RCC 7860 (cell line): ENCODE measurements at regions not wholly inside any gene's neighbourhood (a gene's known extent, or its start where the extent isn't known, plus 50 kb on each side); places are given as distances from the start of the nearest gene placed in this dataset.
"Not testable (repeated sequence)": the region's sequence is repeated elsewhere in the genome, so short reads cannot be mapped to it uniquely, and the experiment has no call there.

Experiments
- DNase-seq: peaks from one replicate; pipeline ENCODE4 v3.0.0-alpha.2; 2015; ENCODE audit warnings: low spot score
- FAIRE-seq: peaks from 2 replicates; lab custom pipeline; 2012; peaks lifted over from hg19 to GRCh38; lab: Jason Lieb, UNC

DNA sequence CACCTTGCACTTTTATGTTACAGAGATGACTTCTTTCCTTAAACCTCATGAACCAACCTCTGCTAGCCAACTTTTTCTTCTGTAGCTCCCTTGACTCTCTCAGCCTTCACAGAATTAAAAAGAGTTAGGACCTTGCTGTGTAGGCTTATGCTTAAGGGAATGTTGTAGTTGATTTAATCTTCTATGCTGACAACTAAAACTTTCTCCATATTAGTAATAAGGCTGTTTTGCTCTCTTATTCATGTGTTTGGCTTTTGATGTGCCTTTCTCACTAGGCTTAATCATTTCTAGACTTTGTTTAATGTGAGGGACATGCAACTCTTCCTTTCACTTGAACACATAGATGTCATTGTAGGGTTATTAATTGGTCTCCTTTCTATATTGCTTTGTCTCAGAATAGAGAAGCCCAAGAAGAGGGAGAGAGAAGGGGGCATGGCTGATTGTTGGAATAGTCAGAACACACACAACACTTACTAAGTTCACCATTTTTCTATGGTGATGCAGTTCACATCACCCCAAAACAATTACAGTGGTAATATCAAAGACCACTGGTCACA lies 509.5 kb downstream of the UQCRFS1 start:
- DNase-seq (no peak), FAIRE-seq (no peak)

DNA sequence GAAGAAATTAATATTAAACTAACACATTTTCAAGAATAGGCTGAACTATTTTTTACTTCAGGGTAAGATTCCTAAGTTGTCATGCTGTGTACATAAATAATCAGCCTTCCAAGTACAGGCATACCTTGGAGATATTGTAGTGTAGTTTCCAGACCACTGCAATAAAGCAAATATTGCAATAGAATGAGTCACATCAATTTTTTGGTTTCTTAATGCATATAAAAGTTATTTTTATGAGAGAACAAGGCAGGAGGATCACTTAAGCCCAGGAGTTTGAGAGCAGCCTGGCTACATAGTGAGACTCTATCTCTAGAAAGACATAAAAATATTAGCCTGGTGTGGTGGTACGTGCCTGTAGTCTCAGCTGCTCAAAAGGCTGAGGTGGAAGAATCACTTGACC lies 511.5 kb downstream of the UQCRFS1 start:
- DNase-seq (peak; percentile 19), FAIRE-seq (no peak)

DNA sequence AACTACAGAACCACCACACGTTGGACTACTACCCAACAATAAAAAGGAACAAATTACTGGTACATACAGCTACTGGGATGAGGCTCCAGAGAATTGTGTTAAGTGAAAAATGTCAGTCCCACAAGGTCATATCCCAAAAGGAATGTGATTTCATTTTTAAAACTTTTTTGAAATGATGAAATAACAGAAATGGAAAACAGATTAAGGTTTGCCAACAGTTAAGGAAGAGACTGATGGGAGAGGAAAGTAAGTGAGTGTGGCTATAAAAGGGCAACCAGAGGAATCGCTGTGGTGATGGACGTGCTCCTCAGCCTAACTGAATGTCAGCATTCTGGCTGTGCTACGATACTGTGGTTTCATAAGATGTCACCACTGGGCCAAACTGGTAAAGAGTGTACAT lies 512.8 kb downstream of the UQCRFS1 start:
- DNase-seq (no peak), FAIRE-seq (no peak)

DNA sequence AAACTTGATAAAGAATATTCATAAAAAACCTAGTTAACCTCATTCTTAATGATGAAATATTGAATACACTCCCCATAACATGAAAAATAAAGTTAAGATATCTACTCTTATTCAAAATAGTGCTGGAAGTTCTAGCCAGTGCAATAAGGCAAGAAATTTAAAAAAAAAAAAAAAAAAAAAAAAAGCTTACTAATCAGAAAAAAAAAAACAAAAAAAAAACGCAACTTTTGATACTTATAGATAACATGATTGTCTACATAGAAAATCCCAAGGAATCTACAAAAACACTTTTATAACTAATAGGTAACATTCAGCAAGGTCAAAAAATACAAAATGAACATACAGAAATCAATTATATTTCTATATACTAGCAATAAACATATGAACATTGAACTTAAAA lies 515.6 kb downstream of the UQCRFS1 start:
- no peak for DNase-seq
- FAIRE-seq = no peak

DNA sequence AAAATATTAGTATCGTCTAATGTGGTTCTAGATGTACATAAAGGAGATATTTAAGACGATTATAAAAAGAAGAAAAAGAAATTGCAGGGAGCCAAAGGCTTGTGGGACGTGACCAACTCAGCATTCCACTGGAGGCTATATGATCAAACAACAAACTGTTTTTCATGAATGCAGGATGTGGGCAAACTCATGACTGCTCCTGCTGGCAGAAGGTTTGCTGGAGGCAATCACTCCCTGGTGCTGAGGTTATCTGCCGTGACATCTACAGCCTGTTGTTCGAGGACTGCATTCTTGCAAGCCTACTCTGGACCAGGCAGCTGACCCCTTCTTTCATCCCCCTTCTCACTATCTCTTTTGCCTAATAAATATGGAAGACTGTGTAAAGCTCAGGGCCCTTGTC lies 518.1 kb downstream of the UQCRFS1 start:
- DNase-seq = no peak
- no peak for FAIRE-seq

DNA sequence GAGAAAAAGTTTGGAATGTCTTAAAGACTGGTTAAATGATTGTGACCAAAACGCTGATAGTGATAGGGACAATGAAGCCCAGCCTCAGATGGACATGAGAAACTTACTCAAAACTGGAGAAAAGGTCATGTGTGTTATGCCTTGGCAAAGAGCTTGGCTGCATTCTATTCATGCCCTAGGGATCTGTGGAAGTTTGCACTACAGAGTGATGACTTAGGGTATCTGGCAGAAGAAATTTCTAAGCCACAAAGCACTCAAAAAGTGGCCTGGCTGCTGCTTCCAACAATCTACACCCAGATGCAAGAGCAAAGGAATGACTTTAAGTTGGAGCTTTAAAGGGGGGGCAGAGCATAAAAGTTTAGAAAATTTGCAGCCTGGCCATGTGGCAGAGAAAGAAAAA lies 521.3 kb downstream of the UQCRFS1 start:
- no peak for DNase-seq
- FAIRE-seq = no peak

DNA sequence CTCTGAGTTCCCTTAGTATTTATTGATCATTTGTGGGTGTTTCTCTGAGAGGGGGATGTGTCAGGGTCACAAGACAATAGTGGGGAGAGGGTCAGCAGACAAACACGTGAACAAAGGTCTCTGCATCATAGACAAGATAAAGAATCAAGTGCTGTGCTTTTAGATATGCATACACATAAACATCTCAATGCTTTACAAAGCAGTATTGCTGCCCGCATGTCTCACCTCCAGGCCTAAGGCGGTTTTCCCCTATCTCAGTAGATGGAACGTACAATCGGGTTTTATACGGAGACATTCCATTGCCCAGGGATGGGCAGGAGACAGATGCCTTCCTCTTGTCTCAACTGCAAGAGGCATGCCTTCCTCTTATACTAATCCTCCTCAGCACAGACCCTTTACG lies 523.5 kb downstream of the UQCRFS1 start:
- not testable (repeated sequence) for FAIRE-seq

DNA sequence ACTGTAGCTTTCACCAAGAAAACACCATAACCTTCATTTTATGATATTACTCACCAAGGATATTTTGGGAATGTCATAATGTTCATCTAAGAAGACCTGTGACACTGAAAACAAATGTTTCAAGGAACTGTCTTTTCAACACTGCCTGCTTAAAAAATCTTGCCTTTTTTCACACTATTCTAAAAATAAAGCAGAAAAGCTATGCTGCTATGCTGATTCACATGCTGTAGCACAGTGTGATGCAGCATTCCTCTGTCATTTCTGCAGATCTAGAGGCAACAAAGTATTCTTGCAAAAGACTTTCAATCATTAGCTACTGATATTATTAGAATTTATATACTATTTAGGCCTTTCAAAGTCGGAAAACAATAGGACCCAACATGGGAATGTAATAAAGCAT lies 525.7 kb downstream of the UQCRFS1 start:
- DNase-seq (no peak), FAIRE-seq (no peak)

More for the DNA sequence above, 523.5 kb downstream of the UQCRFS1 start:
- not testable (repeated sequence) for DNase-seq

DNA sequence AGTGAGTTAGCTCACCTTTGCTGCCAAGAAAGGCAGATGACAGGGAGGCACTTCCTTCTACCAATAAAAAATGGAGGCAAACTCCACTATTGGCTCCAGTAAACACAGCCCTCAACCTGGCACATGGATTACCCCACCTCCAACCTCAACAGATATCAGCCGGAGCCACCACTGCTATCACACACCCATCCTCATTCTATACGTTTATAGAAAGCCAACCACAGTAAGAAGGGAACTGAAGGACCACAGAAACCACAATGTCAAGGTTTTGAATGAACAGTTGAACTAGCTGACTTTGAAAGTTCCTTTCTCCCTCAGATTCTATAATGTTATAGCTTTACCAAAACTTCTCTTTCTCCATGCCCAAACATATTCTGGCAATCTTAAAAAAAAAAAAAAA lies 526.2 kb downstream of the UQCRFS1 start:
- no peak for DNase-seq
- FAIRE-seq = no peak

DNA sequence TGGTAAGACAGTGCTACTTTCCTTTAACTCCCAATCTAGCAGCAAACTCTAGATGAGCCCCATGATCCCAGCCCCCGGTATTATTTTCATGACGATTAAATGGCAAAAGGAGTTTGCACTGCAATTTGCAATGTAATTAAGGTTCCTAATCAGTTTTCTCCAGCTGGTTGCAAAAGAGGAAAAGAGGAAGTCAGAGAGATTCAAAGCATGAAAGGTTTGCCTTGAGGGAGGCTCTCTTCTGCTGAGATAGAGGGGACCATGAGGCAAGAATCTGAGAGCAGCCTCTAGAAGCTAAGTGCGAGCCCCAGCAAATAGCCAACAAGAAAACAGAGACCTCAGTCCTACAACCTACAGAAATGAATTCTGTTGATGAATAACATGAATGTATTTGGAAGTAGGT lies 527.1 kb downstream of the UQCRFS1 start:
- no peak for FAIRE-seq

DNA sequence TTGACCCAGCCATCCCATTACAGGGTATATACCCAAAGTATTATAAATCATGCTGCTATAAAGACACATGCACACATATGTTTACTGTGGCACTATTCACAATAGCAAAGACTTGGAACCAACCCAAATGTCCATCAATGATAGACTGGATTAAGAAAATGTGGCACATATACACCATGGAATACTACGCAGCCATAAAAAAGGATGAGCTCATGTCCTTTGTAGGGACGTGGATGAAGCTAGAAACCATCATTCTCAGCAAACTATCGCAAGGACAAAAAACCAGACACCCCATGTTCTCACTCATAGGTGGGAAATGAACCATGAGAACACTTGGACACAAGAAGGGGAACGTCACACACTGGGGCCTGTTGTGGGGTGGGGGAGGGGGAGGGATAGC lies 527.9 kb downstream of the UQCRFS1 start:
- FAIRE-seq, DNase-seq: not testable (repeated sequence)

More for the DNA sequence above, 527.1 kb downstream of the UQCRFS1 start:
- no peak for DNase-seq

DNA sequence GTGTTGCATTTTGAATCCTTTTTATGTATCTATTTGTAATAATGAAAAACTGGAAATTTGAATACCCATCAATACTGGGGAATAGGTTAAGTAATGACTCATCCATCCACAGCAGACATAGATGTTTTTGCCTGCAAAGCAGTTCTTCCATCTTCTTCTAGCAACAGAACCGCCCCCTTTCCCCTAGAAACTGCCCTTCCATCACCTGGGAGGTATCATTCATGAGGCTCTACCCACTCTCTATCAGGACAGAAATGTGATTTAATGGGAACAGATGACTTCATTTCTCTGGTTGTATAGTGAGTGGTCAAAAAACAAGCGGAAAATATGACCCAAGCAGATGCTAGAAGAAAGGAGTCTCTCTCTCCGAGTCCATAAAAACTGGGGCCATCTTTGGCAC lies 532.8 kb downstream of the UQCRFS1 start:
- FAIRE-seq (no peak), DNase-seq (no peak)

DNA sequence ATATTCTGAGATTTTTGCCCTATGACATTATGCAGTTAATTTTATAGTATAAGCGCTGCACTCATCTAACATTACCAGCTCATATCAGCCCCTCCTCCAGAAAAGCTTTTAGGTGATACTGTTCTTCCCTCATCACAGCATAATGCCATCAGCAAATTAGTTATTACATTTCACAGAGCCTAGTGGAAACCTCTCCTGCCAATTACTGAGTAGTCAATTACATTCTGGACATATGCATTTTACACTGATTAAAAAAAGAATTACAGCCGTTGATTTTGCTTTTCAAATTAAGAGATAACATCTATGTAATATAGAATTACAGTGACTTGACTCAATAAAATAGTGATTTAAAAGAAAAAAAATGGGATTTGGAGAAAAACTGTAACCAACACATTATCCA lies 542.1 kb downstream of the UQCRFS1 start:
- no peak for DNase-seq
- FAIRE-seq = no peak

DNA sequence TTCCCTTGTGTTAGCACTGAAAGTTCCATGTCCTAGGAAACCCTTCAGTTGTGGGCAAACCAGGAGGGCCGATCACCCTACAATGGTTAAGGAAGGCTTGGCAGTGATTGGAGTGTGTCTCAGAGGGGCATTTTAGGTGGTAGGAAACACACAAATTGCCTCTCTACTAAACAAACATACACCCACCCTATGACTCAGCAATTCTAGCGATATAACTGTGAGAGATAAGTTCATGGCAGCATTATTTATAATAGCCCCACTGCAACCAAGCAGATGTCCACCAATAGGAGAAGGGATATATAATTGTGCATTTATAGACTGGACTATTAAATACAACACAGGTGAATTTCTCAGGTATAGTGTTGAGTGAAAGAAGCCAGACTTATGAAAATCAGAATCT lies 543.1 kb downstream of the UQCRFS1 start:
- no peak for FAIRE-seq
- no peak for DNase-seq

DNA sequence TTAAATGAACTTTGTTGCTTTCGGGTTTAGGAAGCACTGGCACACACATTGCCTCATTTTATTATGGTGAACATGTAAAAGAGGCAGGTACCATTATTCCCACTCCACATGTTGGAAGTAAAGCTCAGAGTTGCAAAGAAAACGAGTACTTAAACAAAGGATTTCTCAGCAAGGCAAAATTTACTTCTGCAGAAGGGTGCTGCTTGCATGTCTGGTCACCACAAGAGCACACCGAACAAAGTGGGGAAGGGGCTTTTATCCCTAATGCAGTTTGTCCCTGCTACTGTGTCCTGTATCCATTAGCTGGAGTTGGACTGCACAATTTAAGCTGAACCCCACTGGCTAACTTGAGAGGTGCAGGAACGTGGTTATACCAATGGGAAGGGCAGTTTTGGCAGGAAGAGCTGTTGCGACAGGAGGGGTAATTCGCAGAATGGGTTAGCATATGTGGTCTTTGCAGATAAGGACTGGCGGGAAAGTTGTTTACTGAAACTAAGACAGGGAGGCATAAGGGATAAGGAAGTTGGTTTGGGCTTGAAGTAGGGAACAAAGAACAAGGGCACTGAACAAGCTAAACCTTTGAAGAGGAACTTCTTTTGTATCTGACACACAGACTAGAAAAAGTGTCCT lies 545.5 kb downstream of the UQCRFS1 start:
- FAIRE-seq = no peak
- DNase-seq = no peak

DNA sequence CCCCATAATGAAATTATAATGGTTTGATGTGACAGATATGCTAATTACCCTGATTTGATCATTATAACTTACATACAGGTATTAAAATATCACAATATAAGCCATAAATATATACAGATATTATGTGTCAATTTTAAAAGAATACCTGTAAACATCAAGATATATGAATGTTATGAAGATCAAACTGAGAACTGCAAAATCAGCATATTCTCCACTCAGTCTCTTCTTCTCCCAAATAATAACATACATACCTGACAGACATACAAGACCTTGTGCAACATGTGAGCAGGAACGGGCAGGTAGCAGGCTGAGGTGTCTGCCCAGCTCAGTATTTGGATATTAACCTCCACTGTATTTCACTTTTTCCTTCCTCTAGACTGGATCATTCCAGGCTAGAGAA lies 547.2 kb downstream of the UQCRFS1 start:
- FAIRE-seq (no peak), DNase-seq (no peak)

DNA sequence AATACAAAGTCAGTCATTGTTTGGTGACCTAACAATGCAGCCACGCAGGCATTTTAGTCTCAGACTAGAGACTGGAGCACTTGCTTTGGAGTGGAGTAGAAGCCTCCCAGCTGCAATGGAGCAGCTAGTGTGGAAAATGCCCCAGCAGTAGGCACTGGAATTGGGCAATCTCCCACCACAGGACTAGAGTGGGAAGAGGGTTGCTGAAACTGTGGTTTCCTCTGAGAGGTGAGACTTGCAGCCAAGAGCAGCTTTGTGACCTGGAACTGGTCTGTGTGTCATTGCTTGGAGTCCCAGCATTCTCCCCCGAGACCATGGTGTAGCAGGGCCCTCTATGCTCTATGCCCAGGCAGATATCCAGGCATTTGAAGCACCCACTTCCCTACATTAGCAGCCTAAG lies 556.3 kb downstream of the UQCRFS1 start:
- no peak for FAIRE-seq

DNA sequence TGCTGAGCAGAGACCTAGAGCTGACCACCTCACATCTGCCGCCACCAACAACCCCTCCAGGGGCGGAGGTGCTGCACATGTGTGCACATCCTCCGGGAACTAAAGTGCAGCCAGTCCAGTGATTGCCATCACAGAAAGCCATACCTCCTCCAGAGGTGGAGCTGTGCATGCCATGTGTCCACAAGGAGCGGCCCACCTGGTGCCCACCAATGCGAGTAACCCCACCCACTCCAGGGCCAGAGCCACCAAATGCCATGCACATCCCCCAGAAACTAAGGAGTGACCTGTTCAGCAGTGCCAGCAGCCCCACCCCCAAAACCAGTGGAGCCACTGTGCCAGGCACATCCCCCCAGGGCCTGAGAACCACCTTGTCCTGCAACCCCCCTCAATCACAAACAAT lies 557.9 kb downstream of the UQCRFS1 start:
- FAIRE-seq = no peak
- no peak for DNase-seq

More for the DNA sequence above, 556.3 kb downstream of the UQCRFS1 start:
- no peak for DNase-seq

DNA sequence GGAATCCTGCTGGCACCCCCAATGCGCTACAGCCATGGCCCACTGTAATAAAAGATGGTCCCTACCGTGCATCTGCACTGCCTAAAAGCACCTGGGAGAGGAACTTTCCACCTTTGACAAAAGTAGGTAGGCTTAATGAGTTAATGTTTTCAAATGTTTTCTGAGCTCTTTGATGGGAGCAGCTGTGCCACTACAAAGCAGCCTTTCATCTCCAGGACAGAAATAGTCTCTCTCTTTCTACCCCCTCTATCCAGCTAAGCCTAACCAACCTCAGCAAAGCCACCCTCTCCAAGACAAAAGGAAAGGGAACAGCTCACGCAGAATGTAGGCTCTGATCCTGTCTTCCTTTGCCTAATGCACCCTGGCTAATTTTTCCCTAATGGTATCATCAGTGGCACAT lies 560.2 kb downstream of the UQCRFS1 start:
- FAIRE-seq (no peak), DNase-seq (no peak)

DNA sequence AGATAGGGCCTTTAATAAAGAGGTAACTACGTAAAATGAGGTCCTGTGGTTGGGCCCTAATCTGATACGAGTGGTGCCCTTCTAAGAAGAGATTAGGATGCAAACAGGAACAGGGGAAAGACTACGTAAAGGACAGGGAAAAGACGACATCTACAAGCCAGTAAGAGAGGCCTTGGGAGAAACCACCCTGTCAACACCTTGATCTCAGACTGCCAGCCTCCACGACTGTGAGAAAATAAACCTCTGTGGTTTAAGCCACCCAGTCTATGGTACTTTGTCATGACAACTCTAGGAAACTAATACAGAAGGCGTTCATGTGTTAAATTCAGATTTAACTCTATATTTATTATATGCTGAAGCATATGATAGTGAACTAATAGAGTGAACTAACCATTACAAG lies 566.3 kb downstream of the UQCRFS1 start:
- DNase-seq (no peak), FAIRE-seq (no peak)

DNA sequence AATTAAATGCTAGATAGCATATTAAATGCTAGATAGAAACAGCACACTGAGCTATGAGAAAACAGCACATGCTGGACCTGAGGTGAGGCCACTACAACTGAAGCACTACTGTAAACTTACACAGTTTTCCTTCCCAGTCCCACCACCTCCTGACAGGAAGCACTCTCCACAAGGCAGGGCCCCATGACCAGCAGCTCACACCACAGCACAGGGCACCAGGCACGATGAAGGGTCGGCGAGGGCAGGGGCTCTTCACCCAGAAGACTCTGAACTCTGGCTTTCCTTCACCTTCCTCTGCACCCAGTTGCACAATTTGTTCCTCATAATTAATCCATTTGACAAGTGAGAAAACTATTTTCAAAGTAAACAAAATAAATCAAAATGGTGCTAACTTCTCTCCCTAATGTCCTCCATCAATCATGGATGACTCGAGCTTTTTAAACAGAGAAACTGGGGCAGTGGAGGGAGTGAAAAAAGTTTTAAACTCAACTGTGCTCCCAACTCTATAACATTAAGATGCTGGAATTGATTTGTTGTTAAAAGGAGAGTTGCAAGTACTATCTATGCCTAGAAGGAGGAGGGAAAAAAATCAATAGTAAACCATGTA lies 568.7 kb downstream of the UQCRFS1 start:
- DNase-seq (no peak), FAIRE-seq (no peak)

DNA sequence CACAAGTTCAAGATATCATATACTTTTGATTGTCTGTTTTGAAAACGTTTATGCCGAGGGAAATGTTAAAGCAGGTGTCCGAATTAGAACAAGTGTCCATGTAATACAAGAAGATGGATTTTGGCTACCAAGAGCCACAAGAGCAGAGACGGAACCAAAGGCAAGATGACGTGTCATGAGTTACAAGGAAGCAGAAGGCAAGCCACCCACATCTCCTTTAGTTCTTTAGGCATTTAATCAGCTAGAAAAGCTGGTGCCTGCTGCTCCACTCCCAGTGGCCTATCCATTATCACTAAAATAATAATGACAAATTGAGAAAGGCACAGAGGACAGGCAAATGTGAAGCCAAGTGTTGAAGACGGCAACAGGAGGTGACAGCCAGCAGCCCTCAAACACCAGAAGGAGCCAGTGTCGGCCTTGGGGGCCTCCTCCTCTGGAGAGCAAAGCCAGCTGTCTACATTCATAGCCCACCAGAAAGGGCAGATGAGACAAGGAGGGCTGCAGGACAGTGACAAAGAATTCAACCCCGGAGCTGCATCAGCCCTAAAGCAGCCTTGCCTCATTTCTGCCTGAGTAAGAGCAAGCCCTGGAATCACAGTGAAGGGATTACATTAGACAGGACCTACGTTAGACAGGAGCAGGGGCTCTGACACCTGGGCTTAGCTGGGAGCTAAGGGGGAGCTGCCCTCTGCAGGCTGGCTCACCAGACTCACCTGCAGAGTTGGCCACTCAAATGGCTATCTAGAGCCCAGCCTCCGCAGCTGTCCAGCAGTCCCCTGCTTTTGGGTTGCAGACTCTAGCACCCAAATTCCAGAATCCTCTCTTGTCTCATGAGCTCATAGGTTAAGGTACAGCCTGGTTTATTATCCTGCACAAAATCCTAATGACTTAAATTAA lies 569.9 kb downstream of the UQCRFS1 start:
- DNase-seq (no peak), FAIRE-seq (no peak)
